Right cardiac atrium (tissue), 5 donors: ENCODE measurements at regions not wholly inside any gene's neighbourhood (a gene's known extent, or its start where the extent isn't known, plus 50 kb on each side); places are given as distances from the start of the nearest gene placed in this dataset.

Experiments
- ATAC-seq, 2 donors: fragments of 200-7000 bp; cut with Tn5 transposase; one replicate each; pipeline versions ENCODE4 v1.8.0 to v1.9.1; 2020; ENCODE audit warnings: moderate library complexity in 2 of 2, mild to moderate bottlenecking in 1 of 2
- DNase-seq, 3 donors: peaks; one replicate each; pipeline ENCODE4 v3.0.0-alpha.2; 2020
- H3K27ac ChIP-seq: one replicate; pipeline ENCODE4 v1.5.1; 2013; ENCODE audit warnings: mild to moderate bottlenecking, low read length, control low read depth, moderate library complexity
- H3K27me3 ChIP-seq: one replicate; pipeline ENCODE4 v1.6.1; 2013; ENCODE audit not compliant: control insufficient read depth, insufficient read depth
- H3K4me1 ChIP-seq: one replicate; pipeline ENCODE4 v1.6.1; 2013; ENCODE audit warnings: low read length; ENCODE audit not compliant: control insufficient read depth, insufficient read depth
- H3K4me3 ChIP-seq: one replicate; pipeline ENCODE4 v1.5.1; 2013; ENCODE audit warnings: low read length, control low read depth
- H3K9me3 ChIP-seq: one replicate; pipeline ENCODE4 v1.6.1; 2013; ENCODE audit warnings: low read length; ENCODE audit not compliant: control insufficient read depth
- WGBS: extraction: QIAGEN DNeasy Blood & Tissue Kit; methylation state at CpG from one replicate; pipeline ENCODE4 v1.1.7; 2013; 5-methylcytosine and 5-hydroxymethylcytosine counted together
- intact Hi-C, 4 donors: fragments of 100-400 bp; cut with DNase I; formaldehyde crosslinking; loops; one replicate each; pipeline versions ENCODE4 v1.11.0 to v1.14.0; 2022 to 2023
- donor health status: healthy with polysubstance abuse.
- donor health status: DM: no; HTN: yes; CAD: no.
- donor health status: DM: no; HTN: no; CAD: no.
- donor health status: DM: no; HTN: yes; CAD: no; lungs with severe emphysema.
- donor health status: DM: yes; HTN: yes; CAD: no.

DNA sequence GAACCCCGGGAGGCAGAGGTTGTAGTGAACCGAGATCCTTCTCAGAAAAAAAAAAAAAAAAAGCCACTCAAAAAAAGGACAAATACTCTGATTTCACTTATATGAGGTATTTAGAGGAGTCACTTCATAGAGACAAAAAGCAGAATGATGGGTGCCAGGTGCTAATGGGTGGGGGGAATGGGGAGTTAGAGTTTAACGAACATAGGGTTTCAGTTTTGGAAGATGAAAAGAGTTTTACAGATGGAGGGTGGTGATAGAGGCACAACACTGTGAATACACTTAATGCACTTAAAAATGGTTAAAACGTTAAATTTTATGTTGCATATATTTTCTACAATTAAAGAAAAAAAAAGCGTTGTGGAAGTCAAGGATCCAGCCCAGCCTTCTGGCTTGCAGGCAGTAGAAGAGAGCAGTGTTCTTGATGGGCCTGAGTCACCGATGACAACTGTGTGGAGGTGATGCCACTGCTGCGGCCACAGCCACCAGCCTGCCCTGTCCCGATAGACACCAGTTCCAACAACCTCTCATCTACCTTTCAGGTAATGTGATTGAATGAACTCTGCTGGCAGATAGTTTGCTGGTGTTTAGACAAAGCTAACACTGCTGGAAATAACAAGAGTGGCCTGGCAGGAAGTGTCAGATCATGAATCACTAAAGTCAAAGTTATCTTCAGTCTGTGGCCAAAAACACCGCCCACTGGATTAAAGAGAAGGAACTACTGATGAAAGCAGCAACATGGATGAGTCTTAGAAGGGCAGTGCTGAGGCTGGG lies 49.9 kb upstream of the COX10 start:
- ATAC-seq (no peak), DNase-seq (no peak)
- WGBS = 79% methylated on average over 9 of the region's 9 CpGs
- intact Hi-C loops = no loop called here
- no peaks in the 10 kb centered on the region for H3K9me3 ChIP-seq
- no peak overlapping the region for H3K27ac ChIP-seq
- H3K4me1 ChIP-seq = no peaks in the 10 kb centered on the region
- no peaks in the 10 kb centered on the region for H3K27me3 ChIP-seq
- no peak overlapping the region for H3K4me3 ChIP-seq
